GM23338 (cell line): ENCODE measurements at regions not wholly inside any gene's neighbourhood (a gene's known extent, or its start where the extent isn't known, plus 50 kb on each side); places are given as distances from the start of the nearest gene placed in this dataset.

Experiments used
- ATAC-seq: fragments of 200-7000 bp; cut with Tn5 transposase; 3 replicates; pipeline ENCODE4 v1.9.1; 2020
- DNase-seq: peaks from one replicate; pipeline ENCODE4 v3.0.0-alpha.2; 2015; ENCODE audit warnings: low spot score
- H2AFZ ChIP-seq: fragments of 200-600 bp; sonication (generic); 2 replicates; pipeline ENCODE4 v1.8.0; 2016; ENCODE audit warnings: antibody characterized with exemption, mild to moderate bottlenecking, moderate library complexity
- H3F3A ChIP-seq: fragments of 200-600 bp; sonication (generic); replicated peaks from 2 replicates; pipeline ENCODE4 v1.8.0; 2017; ENCODE audit warnings: antibody characterized with exemption, mixed run types, low read depth
- H3K27ac ChIP-seq: fragments of 200-600 bp; sonication (generic); 2 replicates; pipeline ENCODE4 v1.6.1; 2016; ENCODE audit warnings: low read depth
- H3K27me3 ChIP-seq: fragments of 200-600 bp; sonication (generic); 2 replicates; pipeline ENCODE4 v1.8.0; 2016; ENCODE audit warnings: mild to moderate bottlenecking, mixed run types, moderate library complexity; ENCODE audit not compliant: insufficient read depth
- H3K36me3 ChIP-seq: fragments of 200-600 bp; sonication (generic); 2 replicates; pipeline ENCODE4 v1.8.0; 2016; ENCODE audit warnings: mild to moderate bottlenecking; ENCODE audit not compliant: insufficient read depth
- H3K4me1 ChIP-seq: fragments of 200-600 bp; sonication (generic); 2 replicates; pipeline ENCODE4 v1.8.0; 2016; ENCODE audit warnings: mild to moderate bottlenecking, moderate library complexity; ENCODE audit not compliant: insufficient read depth
- H3K4me2 ChIP-seq: fragments of 200-600 bp; sonication (generic); 2 replicates; pipeline ENCODE4 v1.7.1; 2017; ENCODE audit warnings: mixed run types
- H3K4me3 ChIP-seq: fragments of 200-600 bp; sonication (generic); 2 replicates; pipeline ENCODE4 v1.6.1; 2016; ENCODE audit warnings: mixed run types
- H3K79me2 ChIP-seq: fragments of 200-600 bp; sonication (generic); replicated peaks from 2 replicates; pipeline ENCODE4 v1.8.0; 2017; ENCODE audit warnings: mild to moderate bottlenecking; ENCODE audit not compliant: insufficient read depth
- H3K9me2 ChIP-seq: fragments of 200-600 bp; sonication (generic); 2 replicates; pipeline ENCODE4 v1.8.0; 2017; ENCODE audit not compliant: insufficient read depth
- H4K20me1 ChIP-seq: fragments of 200-600 bp; sonication (generic); replicated peaks from 2 replicates; pipeline ENCODE4 v1.8.0; 2017; ENCODE audit warnings: mild to moderate bottlenecking; ENCODE audit not compliant: insufficient read depth
- H3K27ac Mint-ChIP-seq: 2 replicates; pipeline ENCODE4 v1.8.0; 2020; ENCODE audit warnings: inconsistent platforms, mild to moderate bottlenecking, moderate library complexity, mixed read lengths
- H3K27me3 Mint-ChIP-seq: 3 replicates; pipeline ENCODE4 v1.8.0; 2022; ENCODE audit warnings: low read depth, mild to moderate bottlenecking, moderate library complexity, mixed read lengths, inconsistent platforms; ENCODE audit not compliant: insufficient read depth, poor library complexity
- H3K36me3 Mint-ChIP-seq: 3 replicates; pipeline ENCODE4 v1.8.0; 2021; ENCODE audit warnings: low read depth, mild to moderate bottlenecking, inconsistent platforms, moderate library complexity, mixed read lengths
- H3K4me1 Mint-ChIP-seq: 3 replicates; pipeline ENCODE4 v1.8.0; 2020; ENCODE audit warnings: mild to moderate bottlenecking, inconsistent platforms, mixed read lengths
- H3K4me3 Mint-ChIP-seq: 3 replicates; pipeline ENCODE4 v1.8.0; 2021; ENCODE audit warnings: moderate library complexity, mild to moderate bottlenecking, inconsistent platforms, mixed read lengths
- H3K9me3 Mint-ChIP-seq: 3 replicates; pipeline ENCODE4 v1.8.0; 2020; ENCODE audit warnings: moderate library complexity, mild to moderate bottlenecking, inconsistent platforms, mixed read lengths
- CREB1 ChIP-seq: fragments of 250-450 bp; sonication (Bioruptor Pico); IDR thresholded peaks from 2 replicates; pipeline ENCODE4 v1.5.0; 2020; ENCODE audit warnings: low read depth, mild to moderate bottlenecking, moderate library complexity
- CTCF ChIP-seq, 2 experiments: fragments of 200-600 bp in 1 of 2; sonication (generic) in 1 of 2; conservative IDR thresholded peaks; 2 replicates each; pipeline versions ENCODE4 v1.5.1 to v1.6.1; 2016 to 2017; ENCODE audit warnings: antibody characterized with exemption in 2 of 2, low read depth in 2 of 2, mild to moderate bottlenecking in 2 of 2, moderate library complexity in 1 of 2
- ETS1 ChIP-seq: IDR thresholded peaks from 2 replicates; pipeline ENCODE4 v1.6.1; 2016; ENCODE audit warnings: antibody characterized with exemption
- EZH2 ChIP-seq: fragments of 200-600 bp; sonication (generic); IDR thresholded peaks from one replicate; pipeline ENCODE4 v1.8.0; 2017; ENCODE audit warnings: antibody characterized with exemption, mild to moderate bottlenecking, low read depth; ENCODE audit not compliant: unreplicated experiment
- EZH2phosphoT487 ChIP-seq: fragments of 200-600 bp; sonication (generic); IDR thresholded peaks from one replicate; pipeline ENCODE4 v1.8.1; 2018; ENCODE audit warnings: antibody characterized with exemption; ENCODE audit not compliant: unreplicated experiment
- JUNB ChIP-seq: IDR thresholded peaks from one replicate; pipeline ENCODE4 v1.6.1; 2016; ENCODE audit warnings: antibody characterized with exemption; ENCODE audit not compliant: unreplicated experiment
- NANOG ChIP-seq: IDR thresholded peaks from 2 replicates; pipeline ENCODE4 v1.6.1; 2016; ENCODE audit warnings: antibody characterized with exemption, borderline replicate concordance
- POLR2AphosphoS5 ChIP-seq: IDR thresholded peaks from 2 replicates; pipeline ENCODE4 v1.6.1; 2016; ENCODE audit warnings: antibody characterized with exemption, low read depth
- REST ChIP-seq: IDR thresholded peaks from one replicate; pipeline ENCODE4 v1.6.1; 2018; ENCODE audit warnings: antibody characterized with exemption; ENCODE audit not compliant: unreplicated experiment
- STAT1 ChIP-seq: IDR thresholded peaks from one replicate; pipeline ENCODE4 v1.6.1; 2016; ENCODE audit warnings: antibody characterized with exemption; ENCODE audit not compliant: unreplicated experiment
- ZNF114 ChIP-seq: fragments of 250-450 bp; sonication (Bioruptor Pico); IDR thresholded peaks from 2 replicates; pipeline ENCODE4 v1.5.0; 2020; ENCODE audit warnings: mild to moderate bottlenecking, moderate library complexity
- ZNF331 ChIP-seq: fragments of 250-450 bp; sonication (Bioruptor Pico); IDR thresholded peaks from 2 replicates; pipeline ENCODE4 v1.5.0; 2020; ENCODE audit warnings: low read depth, mild to moderate bottlenecking, moderate library complexity
- ZNF462 ChIP-seq: fragments of 250-450 bp; sonication (Bioruptor Pico); IDR thresholded peaks from 2 replicates; pipeline ENCODE4 v1.5.0; 2020; ENCODE audit warnings: mild to moderate bottlenecking, moderate library complexity

GRCh38 chr21:20459838-20460237 is 538.4 kb upstream of the NCAM2 start (continued):
- TF ChIP-seq ZNF462 (CRISPR knock-in tag), result no peak
- TF ChIP-seq ZNF114 (CRISPR knock-in tag), result no peak
- TF ChIP-seq CREB1 (CRISPR knock-in tag), result no peak

- H3F3A ChIP-seq, result no peaks in the 10 kb centered on the region
- no peak overlapping the region for H3K4me3 ChIP-seq
- ATAC-seq (no peak), DNase-seq (no peak)
- Mint-ChIP-seq H3K36me3 (no peaks in the 10 kb centered on the region), H3K4me3 (no peak overlapping the region), H3K9me3 (no peaks in the 10 kb centered on the region), H3K27me3 (no peaks in the 10 kb centered on the region), H3K27ac (peak overlapping the region; percentile 27; the same call in 1 of the 2 replicates), H3K4me1 (no peaks in the 10 kb centered on the region)
- H3K9me2 ChIP-seq, result no peaks in the 10 kb centered on the region
- H3K4me1 ChIP-seq, result no peaks in the 10 kb centered on the region
- H3K4me2 ChIP-seq, result no peak overlapping the region
- no peaks in the 10 kb centered on the region for H3K27me3 ChIP-seq
- H3K36me3 ChIP-seq, result no peaks in the 10 kb centered on the region
- no peaks in the 10 kb centered on the region for H3K79me2 ChIP-seq
- no peak overlapping the region for H2AFZ ChIP-seq
- no peaks in the 10 kb centered on the region for H4K20me1 ChIP-seq
- H3K27ac ChIP-seq, result no peak overlapping the region
- TF ChIP-seq EZH2 (no peak), CTCF (conservative IDR thresholded peaks at IDR 0.05; ENCODE audit: low read depth in 2 of 2) (no peak), ETS1 (no peak), POLR2AphosphoS5 (no peak), REST (no peak), ZNF331 (no peak), NANOG (no peak), JUNB (no peak), ZNF114 (CRISPR knock-in tag) (no peak), CREB1 (CRISPR knock-in tag) (no peak), EZH2phosphoT487 (no peak), STAT1 (no peak)
These were observed 534.8 kb upstream of the NCAM2 start for GRCh38 chr21:20463362-20463761.
